HG03108 (cell line): ENCODE measurements at regions not wholly inside any gene's neighbourhood (a gene's known extent, or its start where the extent isn't known, plus 50 kb on each side); places are given as distances from the start of the nearest gene placed in this dataset.

Source experiments
- ATAC-seq: cut with Tn5 transposase; IDR thresholded peaks from one replicate; pipeline ENCODE4 v1.9.1; 2021; ENCODE audit warnings: moderate library complexity; ENCODE audit not compliant: unreplicated experiment

DNA sequence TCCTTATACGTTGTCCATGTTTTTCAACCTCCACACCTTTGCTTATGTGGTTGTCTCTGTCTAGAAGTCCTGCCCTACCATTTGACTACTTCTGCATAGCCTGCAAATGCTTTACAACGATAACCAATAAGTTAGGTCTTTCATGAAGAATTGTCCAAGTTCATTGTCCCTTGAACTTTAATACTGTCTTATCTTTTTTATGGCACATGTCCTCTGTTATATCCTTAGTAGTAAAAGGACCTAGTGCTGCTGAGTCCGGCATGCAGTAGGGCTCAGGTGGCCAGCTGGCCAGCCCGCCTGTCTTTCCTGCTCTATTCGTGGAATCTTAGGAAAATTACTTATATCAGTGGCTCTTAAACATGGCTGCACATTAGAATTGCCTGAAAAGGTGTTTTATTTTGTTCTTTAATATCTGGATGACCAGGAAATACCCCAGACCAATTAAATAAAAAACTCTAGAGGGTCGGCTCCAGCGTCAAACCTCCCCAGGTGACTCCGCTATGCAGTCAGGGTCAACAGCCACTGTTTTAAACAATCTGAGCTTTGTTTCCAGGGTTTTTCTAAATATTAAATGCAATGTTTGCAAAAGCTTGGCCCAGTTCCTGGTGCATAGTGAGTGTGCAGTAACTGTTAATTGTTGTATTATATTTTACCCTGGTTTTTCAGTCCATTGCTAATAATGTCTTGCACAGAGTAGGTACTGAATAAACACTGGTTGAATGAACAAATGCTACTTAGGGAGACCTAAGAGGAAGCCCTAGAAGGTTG lies 64.6 kb upstream of the SESN3 start:
- ATAC-seq = no peak

DNA sequence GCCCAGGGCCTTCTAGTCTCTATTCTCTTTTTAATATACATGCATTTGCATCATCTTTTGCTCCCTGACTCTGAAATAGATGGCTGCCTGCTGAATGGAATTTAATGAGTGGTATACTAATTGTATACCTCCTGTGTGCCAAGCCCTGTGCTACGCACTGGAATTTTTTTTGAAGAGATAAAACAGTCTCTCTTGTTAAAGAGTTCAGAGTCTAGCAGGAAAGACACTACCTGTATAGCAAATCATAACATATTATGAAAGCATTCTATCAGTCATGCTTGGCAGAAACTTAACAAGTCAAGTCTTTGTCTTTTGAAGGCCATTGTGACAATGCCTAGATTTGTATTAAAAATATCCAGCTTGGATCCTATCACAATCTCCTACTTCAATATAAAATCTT lies 63.7 kb upstream of the SESN3 start:
- ATAC-seq = no peak

DNA sequence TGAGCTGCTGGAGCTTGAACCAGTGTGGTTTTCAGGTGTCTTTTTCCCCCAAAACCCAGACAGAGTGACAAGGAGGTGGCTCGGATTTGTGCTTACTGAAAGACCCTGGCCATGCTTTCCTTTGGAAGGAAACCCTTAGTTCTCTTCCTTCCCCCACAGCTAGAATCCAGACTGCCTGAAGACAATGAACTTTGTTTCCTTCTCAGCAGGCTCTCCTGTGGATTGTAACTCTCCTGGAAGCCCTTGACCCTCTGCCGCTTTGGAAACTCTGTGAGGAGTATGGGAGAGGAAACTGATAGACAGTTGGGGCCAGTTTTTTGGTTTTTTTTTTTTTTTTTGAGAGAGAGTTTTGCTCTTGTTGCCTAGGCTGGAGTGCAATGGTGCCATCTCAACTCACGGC lies 62.1 kb upstream of the SESN3 start:
- ATAC-seq = no peak

DNA sequence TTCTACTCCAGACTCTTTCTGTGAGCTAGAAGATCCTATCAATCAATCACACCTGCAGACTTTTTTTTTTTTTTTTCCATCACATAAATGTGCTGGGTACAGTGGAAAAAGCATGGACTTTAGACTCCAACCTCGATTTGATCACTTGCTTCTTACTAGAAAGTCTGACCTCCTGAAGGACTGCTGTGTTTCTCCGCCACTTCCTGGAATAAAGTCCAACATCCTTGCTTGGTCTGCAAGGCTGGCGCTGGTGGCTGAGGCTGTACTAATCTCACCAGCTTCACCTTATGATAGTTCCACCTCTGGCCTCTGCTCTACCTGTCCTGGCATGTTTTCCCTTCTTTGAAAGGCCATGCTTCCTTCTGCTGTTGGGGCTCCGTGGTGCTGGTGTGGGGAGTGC lies 60.9 kb upstream of the SESN3 start:
- ATAC-seq = no peak

DNA sequence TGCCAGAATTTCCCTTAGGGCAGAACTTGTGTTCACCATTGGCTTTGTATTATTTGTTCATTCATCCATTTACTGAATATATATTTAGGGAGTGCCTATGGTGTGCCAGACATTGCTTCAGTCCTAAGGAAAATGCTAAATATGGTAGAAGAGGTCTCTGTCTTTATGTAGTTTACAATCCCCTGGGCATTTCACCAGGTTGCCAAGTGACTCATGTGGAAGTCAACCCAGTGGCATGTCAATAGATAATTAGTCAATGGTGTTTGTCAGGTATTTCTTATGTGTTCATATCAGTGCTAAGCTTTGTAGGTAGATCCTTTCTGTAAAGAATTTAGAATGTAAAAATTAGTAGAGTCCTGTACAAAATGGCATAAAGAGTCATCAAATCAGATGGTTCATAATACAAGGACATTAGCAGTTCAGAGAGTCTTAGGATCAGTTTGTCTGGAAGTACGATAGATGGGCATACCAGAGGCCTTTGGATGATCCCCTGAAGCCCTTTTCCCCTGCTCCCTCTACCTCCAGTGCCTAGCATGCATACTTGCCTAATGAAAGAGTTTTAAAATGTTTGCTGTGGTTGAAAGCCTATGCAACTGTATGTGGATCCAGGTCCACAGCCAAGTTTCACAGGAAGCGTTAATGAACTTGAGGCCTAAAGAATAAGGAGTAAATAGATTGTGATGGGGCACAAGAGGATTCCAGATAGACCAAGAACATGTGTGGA lies 58.5 kb upstream of the SESN3 start:
- no peak for ATAC-seq

DNA sequence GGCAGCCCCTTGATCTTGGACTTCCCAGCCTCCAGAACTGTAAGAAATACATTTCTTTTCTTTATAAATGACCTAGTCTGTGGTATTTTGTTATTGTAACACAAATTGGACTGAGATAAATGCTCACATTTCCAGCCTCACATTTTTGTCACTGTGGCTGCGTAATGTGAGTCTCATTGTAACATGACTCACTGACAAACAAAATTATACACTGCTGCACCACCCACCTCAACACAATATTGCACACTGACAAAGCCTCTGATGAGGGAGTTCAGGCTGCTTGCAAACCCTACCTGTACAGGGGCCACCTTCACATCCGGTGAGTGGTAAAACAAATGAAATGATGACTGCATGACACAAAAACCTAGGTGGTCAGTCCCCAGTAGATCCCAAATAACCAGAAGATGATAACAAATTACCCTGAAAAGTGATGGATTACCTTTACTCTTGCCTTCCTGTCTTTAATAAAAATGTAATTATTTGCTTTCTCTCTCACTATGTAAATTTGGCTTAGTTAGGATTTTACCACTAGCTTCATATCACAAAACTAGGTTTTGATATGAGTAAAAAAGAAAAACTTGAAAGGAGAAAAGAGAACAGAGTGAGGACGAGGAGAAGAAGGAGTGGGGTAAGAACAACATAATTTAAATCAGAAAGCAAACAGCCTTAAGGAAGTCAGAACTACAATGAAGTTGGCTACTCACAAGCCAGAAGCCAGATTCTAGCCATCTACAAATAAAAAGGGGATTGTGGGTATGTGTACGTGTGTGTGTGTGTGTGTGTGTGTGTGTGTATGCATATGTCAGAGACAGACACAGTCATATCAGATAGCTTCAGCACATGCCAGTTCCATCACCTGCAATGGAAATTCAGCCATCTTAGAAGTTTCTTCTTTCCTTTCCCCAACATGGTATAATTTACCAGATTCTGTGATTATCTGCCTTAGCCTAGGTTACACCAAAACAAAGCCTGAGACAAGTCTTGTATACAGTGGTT lies 53.4 kb upstream of the SESN3 start:
- no peak for ATAC-seq

DNA sequence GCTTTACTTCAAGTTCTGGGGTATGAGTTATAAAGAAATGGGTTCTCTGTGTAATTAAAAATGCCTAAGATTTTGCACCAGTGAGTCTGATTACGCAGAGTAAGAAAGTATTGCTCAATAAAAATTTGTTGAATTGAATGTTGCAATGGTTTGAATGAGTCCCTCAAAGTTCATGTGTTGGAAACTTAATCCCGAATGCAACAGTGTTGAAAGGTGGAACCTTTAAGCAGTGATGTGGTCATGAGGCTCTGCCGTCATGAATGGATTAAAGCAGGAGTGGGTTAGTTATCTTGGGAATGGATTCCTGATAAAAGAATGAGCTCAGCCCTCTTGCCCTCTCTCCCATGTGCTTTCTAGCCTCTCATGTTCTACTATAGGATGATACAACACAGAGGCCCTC lies 52.6 kb upstream of the SESN3 start:
- ATAC-seq = no peak

DNA sequence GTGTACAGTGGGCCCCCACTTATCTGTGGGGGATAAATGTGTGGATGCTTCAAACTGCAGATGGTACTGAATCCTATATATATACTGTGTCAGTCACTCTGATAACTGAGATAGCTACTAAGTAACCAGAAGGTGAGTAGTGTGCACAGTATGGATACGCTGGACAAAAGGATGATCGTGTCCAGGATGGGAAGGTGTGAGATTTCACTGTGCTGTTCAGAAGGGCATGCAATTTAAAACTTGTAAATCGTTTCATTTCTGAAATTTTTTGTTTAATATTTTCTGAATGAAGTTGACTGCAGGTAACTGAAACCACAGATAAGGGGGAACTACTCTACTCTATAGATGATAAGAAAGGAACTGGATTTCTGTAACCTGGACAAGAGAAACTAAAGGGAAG lies 52.1 kb upstream of the SESN3 start:
- ATAC-seq = no peak

DNA sequence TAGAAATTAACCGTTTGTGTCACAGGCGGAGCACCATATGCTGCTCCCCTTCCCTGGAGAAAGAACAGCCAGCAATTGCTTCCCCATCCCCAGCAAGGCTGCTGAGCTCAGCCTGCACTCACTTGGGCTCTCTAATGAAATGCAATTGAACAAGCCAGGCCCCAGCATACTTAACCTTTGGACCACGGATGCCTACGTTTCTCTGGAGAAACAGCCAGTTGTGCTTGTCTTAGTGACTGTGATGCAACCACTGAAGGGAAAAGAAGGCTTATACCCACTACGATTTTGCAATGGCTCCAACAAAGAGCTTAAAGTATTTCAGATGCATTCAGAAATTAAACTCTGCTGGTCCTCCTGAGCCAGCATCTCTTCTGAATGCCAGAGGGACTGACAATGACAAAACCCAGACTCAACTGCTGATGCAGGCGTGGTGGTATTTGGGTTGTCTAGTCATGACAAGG lies 51.3 kb upstream of the SESN3 start:
- ATAC-seq = no peak
